Fibroblast of skin of abdomen (primary cell): ENCODE measurements at regions not wholly inside any gene's neighbourhood (a gene's known extent, or its start where the extent isn't known, plus 50 kb on each side); places are given as distances from the start of the nearest gene placed in this dataset.

ENCODE experiments used
- DNase-seq: peaks from one replicate; pipeline ENCODE4 v3.0.0-alpha.2; 2013

GRCh38 chr5:12488161-12488560 lies 583.9 kb upstream of the CTNND2 start:
- DNase-seq = no peak

- no peak for DNase-seq
Observed at GRCh38 chr5:12480487-12480886, 576.2 kb upstream of the CTNND2 start.

- DNase-seq = no peak
Observed at GRCh38 chr5:12477554-12477953, 573.3 kb upstream of the CTNND2 start.

GRCh38 chr5:12467799-12468198 lies 563.6 kb upstream of the CTNND2 start:
- no peak for DNase-seq

GRCh38 chr5:12460493-12461261 lies 556.4 kb upstream of the CTNND2 start:
- DNase-seq = no peak

- DNase-seq = no peak
Observed at GRCh38 chr5:12459326-12459725, 555.1 kb upstream of the CTNND2 start.

- DNase-seq = no peak
Observed at GRCh38 chr5:12419075-12419474, 514.8 kb upstream of the CTNND2 start.

- no peak for DNase-seq
Observed at GRCh38 chr5:12413585-12413984, 509.3 kb upstream of the CTNND2 start.

- DNase-seq = no peak
Observed at GRCh38 chr5:12413075-12413474, 508.8 kb upstream of the CTNND2 start.

- DNase-seq = no peak
Observed at GRCh38 chr5:12399868-12400267, 495.6 kb upstream of the CTNND2 start.

GRCh38 chr5:12392246-12392645 lies 488.0 kb upstream of the CTNND2 start:
- no peak for DNase-seq

GRCh38 chr5:12385095-12385494 lies 480.8 kb upstream of the CTNND2 start:
- DNase-seq = no peak

GRCh38 chr5:12384005-12384404 lies 479.8 kb upstream of the CTNND2 start:
- DNase-seq = no peak

GRCh38 chr5:12367973-12368372 lies 463.7 kb upstream of the CTNND2 start:
- DNase-seq = no peak

GRCh38 chr5:12360218-12360617 lies 456.0 kb upstream of the CTNND2 start:
- DNase-seq = no peak

GRCh38 chr5:12358371-12359090 lies 454.3 kb upstream of the CTNND2 start:
- no peak for DNase-seq

GRCh38 chr5:12357626-12358025 lies 453.4 kb upstream of the CTNND2 start:
- no peak for DNase-seq

GRCh38 chr5:12354686-12355085 lies 450.4 kb upstream of the CTNND2 start:
- no peak for DNase-seq

- no peak for DNase-seq
Observed at GRCh38 chr5:12343558-12343957, 439.3 kb upstream of the CTNND2 start.

GRCh38 chr5:12335938-12336337 lies 431.7 kb upstream of the CTNND2 start:
- no peak for DNase-seq

GRCh38 chr5:12332480-12332879 lies 428.2 kb upstream of the CTNND2 start:
- no peak for DNase-seq

- DNase-seq = no peak
Observed at GRCh38 chr5:12330993-12331588, 426.8 kb upstream of the CTNND2 start.

GRCh38 chr5:12330381-12330780 lies 426.1 kb upstream of the CTNND2 start:
- no peak for DNase-seq
